ENCODE measurements at regions not wholly inside any gene's neighbourhood (a gene's known extent, or its start where the extent isn't known, plus 50 kb on each side); places are given as distances from the start of the nearest gene placed in this dataset.

DNA sequence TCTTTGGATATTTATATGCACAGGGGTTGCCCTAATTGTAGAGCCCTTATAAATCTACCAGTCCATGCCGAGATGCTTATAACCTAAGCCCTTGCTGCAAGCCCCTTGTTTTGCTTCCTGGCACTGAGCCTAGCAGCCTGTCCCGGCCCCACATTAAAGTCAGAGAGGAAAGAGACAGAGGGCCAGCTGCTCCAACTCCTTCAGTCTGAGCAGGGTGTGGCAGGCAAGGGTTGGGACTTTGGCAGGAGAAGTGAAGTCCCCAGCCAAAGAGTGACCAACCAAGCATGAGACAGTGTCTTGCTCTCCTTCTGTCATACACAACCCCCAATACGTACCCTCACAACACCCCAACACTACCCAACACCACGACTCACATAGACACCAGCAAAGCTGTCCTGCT, 54.7 kb upstream of the FZD7 start:
- no peak overlapping the region for H3K27ac ChIP-seq (ENCODE audit: low read length)
- ATAC-seq: no peak
- no peak overlapping the region for H3K4me3 ChIP-seq (ENCODE audit: low read depth in 2 of 2, low read length in 2 of 2)
- no peak for TF ChIP-seq TCF7L2 (IDR thresholded peaks at IDR 0.05; ENCODE audit: low read depth, low read length)
- TF ChIP-seq, protein P1, sequence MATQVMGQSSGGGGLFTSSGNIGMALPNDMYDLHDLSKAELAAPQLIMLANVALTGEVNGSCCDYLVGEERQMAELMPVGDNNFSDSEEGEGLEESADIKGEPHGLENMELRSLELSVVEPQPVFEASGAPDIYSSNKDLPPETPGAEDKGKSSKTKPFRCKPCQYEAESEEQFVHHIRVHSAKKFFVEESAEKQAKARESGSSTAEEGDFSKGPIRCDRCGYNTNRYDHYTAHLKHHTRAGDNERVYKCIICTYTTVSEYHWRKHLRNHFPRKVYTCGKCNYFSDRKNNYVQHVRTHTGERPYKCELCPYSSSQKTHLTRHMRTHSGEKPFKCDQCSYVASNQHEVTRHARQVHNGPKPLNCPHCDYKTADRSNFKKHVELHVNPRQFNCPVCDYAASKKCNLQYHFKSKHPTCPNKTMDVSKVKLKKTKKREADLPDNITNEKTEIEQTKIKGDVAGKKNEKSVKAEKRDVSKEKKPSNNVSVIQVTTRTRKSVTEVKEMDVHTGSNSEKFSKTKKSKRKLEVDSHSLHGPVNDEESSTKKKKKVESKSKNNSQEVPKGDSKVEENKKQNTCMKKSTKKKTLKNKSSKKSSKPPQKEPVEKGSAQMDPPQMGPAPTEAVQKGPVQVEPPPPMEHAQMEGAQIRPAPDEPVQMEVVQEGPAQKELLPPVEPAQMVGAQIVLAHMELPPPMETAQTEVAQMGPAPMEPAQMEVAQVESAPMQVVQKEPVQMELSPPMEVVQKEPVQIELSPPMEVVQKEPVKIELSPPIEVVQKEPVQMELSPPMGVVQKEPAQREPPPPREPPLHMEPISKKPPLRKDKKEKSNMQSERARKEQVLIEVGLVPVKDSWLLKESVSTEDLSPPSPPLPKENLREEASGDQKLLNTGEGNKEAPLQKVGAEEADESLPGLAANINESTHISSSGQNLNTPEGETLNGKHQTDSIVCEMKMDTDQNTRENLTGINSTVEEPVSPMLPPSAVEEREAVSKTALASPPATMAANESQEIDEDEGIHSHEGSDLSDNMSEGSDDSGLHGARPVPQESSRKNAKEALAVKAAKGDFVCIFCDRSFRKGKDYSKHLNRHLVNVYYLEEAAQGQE (IDR thresholded peaks at IDR 0.05; ENCODE audit: insufficient read depth in 1 of 2, low read depth in 2 of 2, low read length in 1 of 2): no peak
- no peak for TF ChIP-seq POLR2AphosphoS5 (IDR thresholded peaks at IDR 0.05; ENCODE audit: low read depth, low read length)
- TF ChIP-seq, protein P2, sequence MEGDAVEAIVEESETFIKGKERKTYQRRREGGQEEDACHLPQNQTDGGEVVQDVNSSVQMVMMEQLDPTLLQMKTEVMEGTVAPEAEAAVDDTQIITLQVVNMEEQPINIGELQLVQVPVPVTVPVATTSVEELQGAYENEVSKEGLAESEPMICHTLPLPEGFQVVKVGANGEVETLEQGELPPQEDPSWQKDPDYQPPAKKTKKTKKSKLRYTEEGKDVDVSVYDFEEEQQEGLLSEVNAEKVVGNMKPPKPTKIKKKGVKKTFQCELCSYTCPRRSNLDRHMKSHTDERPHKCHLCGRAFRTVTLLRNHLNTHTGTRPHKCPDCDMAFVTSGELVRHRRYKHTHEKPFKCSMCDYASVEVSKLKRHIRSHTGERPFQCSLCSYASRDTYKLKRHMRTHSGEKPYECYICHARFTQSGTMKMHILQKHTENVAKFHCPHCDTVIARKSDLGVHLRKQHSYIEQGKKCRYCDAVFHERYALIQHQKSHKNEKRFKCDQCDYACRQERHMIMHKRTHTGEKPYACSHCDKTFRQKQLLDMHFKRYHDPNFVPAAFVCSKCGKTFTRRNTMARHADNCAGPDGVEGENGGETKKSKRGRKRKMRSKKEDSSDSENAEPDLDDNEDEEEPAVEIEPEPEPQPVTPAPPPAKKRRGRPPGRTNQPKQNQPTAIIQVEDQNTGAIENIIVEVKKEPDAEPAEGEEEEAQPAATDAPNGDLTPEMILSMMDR (IDR thresholded peaks at IDR 0.05): no peak
- TF ChIP-seq SIN3A (IDR thresholded peaks at IDR 0.05; ENCODE audit: borderline replicate concordance, insufficient read depth, low read depth, low read length): no peak
- no peaks in the 10 kb centered on the region for H3K27me3 ChIP-seq (ENCODE audit: control insufficient read depth, insufficient read depth, low read length)
- in situ Hi-C loops (cut with HindIII; ENCODE audit: low pct_unique_long_range_greater_than_20kb, low sequenced_read_pairs): no loop called here
- no peaks in the 10 kb centered on the region for H3K36me3 ChIP-seq (ENCODE audit: control insufficient read depth, insufficient read depth, low read length)
- ChIA-PET POLR2A (no interaction called here), CTCF (no interaction called here)
- no peak for DNase-seq (ENCODE audit: low read depth, low spot score)
- intact Hi-C loops (cut with micrococcal nuclease; ENCODE audit: unreplicated experiment): no loop called here
- no peaks in the 10 kb centered on the region for H3K4me1 ChIP-seq (ENCODE audit: control insufficient read depth, insufficient read depth, low read length)
- no peaks in the 10 kb centered on the region for H3K9me3 ChIP-seq (ENCODE audit: control insufficient read depth, insufficient read depth, low read depth, low read length)
- BruUV-seq (replicated peaks): no TSS peak

- TF ChIP-seq SIN3A (IDR thresholded peaks at IDR 0.05; ENCODE audit: borderline replicate concordance, insufficient read depth, low read depth, low read length): no peak
- no peak for TF ChIP-seq POLR2AphosphoS5 (IDR thresholded peaks at IDR 0.05; ENCODE audit: low read depth, low read length)
- TF ChIP-seq TCF7L2 (IDR thresholded peaks at IDR 0.05; ENCODE audit: low read depth, low read length): no peak
- TF ChIP-seq, protein P1 (IDR thresholded peaks at IDR 0.05; ENCODE audit: insufficient read depth in 1 of 2, low read depth in 2 of 2, low read length in 1 of 2): no peak
- Histone ChIP-seq H3K4me3 (ENCODE audit: low read depth in 2 of 2, low read length in 2 of 2) (no peak overlapping the region), H3K27me3 (ENCODE audit: control insufficient read depth, insufficient read depth, low read length) (no peaks in the 10 kb centered on the region), H3K27ac (ENCODE audit: low read length) (no peak overlapping the region), H3K4me1 (ENCODE audit: control insufficient read depth, insufficient read depth, low read length) (no peaks in the 10 kb centered on the region), H3K36me3 (ENCODE audit: control insufficient read depth, insufficient read depth, low read length) (no peaks in the 10 kb centered on the region), H3K9me3 (ENCODE audit: control insufficient read depth, insufficient read depth, low read depth, low read length) (no peaks in the 10 kb centered on the region)
- ChIA-PET CTCF (interaction anchor here (0.7 kb wide), 1 partner anchor 14 kb away, joined by 12 read pairs; no protein-coding TSS in a partner anchor), POLR2A (no interaction called here)
- intact Hi-C loops (cut with micrococcal nuclease; ENCODE audit: unreplicated experiment): no loop called here
- DNase-seq (ENCODE audit: low read depth, low spot score) (no peak), ATAC-seq (no peak)
- BruUV-seq (replicated peaks): no TSS peak
- in situ Hi-C loops (cut with HindIII; ENCODE audit: low pct_unique_long_range_greater_than_20kb, low sequenced_read_pairs): no loop called here
Observed at GRCh38 chr2:201980389-201980821, 53.2 kb upstream of the FZD7 start.
